ENCODE measurements at regions not wholly inside any gene's neighbourhood (a gene's known extent, or its start where the extent isn't known, plus 50 kb on each side); places are given as distances from the start of the nearest gene placed in this dataset.

DNA sequence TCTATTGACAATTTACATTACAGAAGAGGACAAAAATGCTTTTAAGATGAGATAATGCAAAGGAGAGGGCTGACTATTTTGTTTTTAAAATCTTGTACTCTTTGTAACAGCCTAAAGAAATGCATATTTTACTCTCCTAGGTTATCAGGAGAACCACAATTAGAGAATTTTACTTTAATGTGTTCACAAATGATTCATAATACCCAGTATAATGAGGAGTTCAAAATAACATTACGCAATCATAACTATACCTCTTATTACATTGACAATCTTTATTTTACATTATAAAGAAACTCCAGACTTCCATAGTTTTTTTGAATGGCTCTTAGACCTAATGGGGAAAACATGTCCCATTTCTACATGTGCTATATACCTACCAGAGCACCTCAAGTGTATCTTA lies 1089.7 kb downstream of the PCDH17 start:
- no peak for TF ChIP-seq POLR2A (IDR thresholded peaks at IDR 0.05)
- TF ChIP-seq, protein P1, sequence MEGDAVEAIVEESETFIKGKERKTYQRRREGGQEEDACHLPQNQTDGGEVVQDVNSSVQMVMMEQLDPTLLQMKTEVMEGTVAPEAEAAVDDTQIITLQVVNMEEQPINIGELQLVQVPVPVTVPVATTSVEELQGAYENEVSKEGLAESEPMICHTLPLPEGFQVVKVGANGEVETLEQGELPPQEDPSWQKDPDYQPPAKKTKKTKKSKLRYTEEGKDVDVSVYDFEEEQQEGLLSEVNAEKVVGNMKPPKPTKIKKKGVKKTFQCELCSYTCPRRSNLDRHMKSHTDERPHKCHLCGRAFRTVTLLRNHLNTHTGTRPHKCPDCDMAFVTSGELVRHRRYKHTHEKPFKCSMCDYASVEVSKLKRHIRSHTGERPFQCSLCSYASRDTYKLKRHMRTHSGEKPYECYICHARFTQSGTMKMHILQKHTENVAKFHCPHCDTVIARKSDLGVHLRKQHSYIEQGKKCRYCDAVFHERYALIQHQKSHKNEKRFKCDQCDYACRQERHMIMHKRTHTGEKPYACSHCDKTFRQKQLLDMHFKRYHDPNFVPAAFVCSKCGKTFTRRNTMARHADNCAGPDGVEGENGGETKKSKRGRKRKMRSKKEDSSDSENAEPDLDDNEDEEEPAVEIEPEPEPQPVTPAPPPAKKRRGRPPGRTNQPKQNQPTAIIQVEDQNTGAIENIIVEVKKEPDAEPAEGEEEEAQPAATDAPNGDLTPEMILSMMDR (IDR thresholded peaks at IDR 0.05), result no peak
- H3K27ac ChIP-seq, result no peak overlapping the region
- no peaks in the 10 kb centered on the region for H3K36me3 ChIP-seq (ENCODE audit: low read depth, missing control alignments)
- WGBS, 2 donors, result 79 to 86% methylated on average over 1 of the region's 1 CpG
- H3K27me3 ChIP-seq, result no peaks in the 10 kb centered on the region
- H3K4me3 ChIP-seq, result no peak overlapping the region
- intact Hi-C loops (cut with DNase I; ENCODE audit: low total_unique reads), result no loop called here
- no peak for DNase-seq
- no peaks in the 10 kb centered on the region for H3K9me3 ChIP-seq
- H3K4me1 ChIP-seq, result no peaks in the 10 kb centered on the region

DNA sequence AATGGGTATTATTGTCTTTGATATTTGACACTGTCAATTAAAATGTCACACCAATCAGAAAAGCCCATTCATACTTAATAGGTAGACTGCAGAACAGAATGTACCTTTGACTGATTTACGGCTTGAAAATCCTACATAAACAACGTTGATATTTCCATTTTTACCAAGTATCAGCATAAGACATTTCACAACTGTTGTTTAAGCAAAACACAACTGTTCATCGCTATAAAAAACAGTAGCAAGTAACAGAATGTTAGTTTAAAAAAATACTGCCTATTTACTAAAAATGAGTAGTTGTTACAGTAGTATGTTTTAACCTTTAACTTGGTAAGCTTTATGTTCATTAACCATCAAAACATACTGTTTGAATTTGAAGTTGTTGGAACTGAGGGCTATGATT lies 1096.6 kb downstream of the PCDH17 start:
- Histone ChIP-seq H3K27me3 (no peaks in the 10 kb centered on the region), H3K36me3 (ENCODE audit: low read depth, missing control alignments) (no peaks in the 10 kb centered on the region), H3K4me1 (no peaks in the 10 kb centered on the region), H3K9me3 (no peaks in the 10 kb centered on the region), H3K4me3 (no peak overlapping the region), H3K27ac (no peak overlapping the region)
- WGBS, 2 donors, result 53 to 54% methylated on average over 3 of the region's 3 CpGs
- no peak for TF ChIP-seq POLR2A (IDR thresholded peaks at IDR 0.05)
- TF ChIP-seq, protein P1 (IDR thresholded peaks at IDR 0.05), result no peak
- no peak for DNase-seq
- intact Hi-C loops (cut with DNase I; ENCODE audit: low total_unique reads), result no loop called here

DNA sequence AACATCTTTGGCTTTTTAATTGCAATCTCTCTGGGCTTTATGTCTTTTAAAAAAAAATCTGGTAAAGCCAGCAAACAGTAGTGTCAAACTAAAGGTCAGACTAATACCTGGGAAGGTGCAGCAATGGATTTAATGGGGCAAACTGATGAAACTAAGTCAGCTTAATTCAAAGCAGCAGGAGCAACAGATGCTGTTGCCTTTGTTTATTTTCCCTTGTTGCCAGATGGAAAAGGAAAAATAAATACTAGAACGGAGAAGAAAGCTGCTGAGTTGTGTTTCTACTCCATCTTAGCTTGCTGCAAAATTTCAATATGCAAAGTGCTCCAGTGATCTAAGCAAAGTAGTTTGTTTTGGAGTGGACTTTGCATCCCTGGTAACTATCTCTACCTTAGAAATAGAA lies 1097.8 kb downstream of the PCDH17 start:
- no peak overlapping the region for H3K27ac ChIP-seq
- no peak overlapping the region for H3K4me3 ChIP-seq
- TF ChIP-seq, protein P1 (IDR thresholded peaks at IDR 0.05), result no peak
- no peak for TF ChIP-seq POLR2A (IDR thresholded peaks at IDR 0.05)
- no peaks in the 10 kb centered on the region for H3K4me1 ChIP-seq
- DNase-seq, result no peak
- 41 to 65% methylated on average over 1 of the region's 1 CpG for WGBS, 2 donors
- intact Hi-C loops (cut with DNase I; ENCODE audit: low total_unique reads), result no loop called here
- H3K9me3 ChIP-seq, result no peaks in the 10 kb centered on the region
- H3K27me3 ChIP-seq, result no peaks in the 10 kb centered on the region
- H3K36me3 ChIP-seq (ENCODE audit: low read depth, missing control alignments), result no peaks in the 10 kb centered on the region

DNA sequence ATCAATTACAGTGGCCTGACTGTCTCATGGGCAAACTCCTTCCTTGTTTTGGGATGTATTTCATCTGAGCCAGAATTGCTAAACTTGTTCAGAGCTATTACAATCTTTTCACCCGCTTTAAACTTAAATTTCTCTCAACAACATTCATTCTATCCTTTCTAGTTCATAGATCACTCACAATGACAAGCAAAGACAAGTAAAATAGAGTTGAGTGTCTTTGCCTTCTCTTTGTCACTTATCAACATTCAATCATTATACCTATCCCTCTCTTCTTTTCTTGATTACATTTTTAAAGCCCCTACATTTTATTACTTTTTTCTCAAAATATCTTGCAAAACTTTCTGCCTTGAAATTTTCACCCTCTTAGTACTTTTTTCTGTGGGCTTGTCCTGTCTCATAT lies 1113.1 kb downstream of the PCDH17 start:
- Histone ChIP-seq H3K4me3 (no peak overlapping the region), H3K36me3 (ENCODE audit: low read depth, missing control alignments) (no peaks in the 10 kb centered on the region), H3K27ac (no peak overlapping the region), H3K27me3 (no peaks in the 10 kb centered on the region), H3K9me3 (no peaks in the 10 kb centered on the region), H3K4me1 (no peaks in the 10 kb centered on the region)
- no peak for TF ChIP-seq POLR2A (IDR thresholded peaks at IDR 0.05)
- TF ChIP-seq, protein P1 (IDR thresholded peaks at IDR 0.05), result no peak
- intact Hi-C loops (cut with DNase I; ENCODE audit: low total_unique reads), result no loop called here
- 97 to 98% methylated on average over 1 of the region's 1 CpG for WGBS, 2 donors
- no peak for DNase-seq

DNA sequence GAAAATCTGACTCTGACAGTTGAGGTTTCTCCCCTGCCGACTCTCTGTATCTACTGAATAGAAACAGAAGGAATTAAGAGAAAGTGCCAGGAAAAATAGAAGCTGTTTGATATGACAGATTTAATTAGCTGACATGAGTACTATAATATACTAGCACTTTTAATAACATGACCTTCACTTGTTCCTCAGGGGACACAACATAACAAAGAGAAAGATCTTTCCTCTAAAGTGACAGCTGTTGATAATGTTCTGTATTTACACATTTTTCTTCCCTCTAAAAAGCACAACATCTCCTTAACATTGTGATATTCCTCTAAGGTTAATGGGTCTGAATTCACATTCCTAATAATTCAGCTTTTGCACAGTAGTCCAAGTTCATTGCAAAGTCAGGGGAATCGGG lies 1136.0 kb downstream of the PCDH17 start:
- intact Hi-C loops (cut with DNase I; ENCODE audit: low total_unique reads), result no loop called here
- Histone ChIP-seq H3K27ac (no peak overlapping the region), H3K36me3 (ENCODE audit: low read depth, missing control alignments) (no peaks in the 10 kb centered on the region), H3K4me1 (no peaks in the 10 kb centered on the region), H3K4me3 (no peak overlapping the region), H3K27me3 (no peaks in the 10 kb centered on the region), H3K9me3 (no peaks in the 10 kb centered on the region)
- TF ChIP-seq POLR2A (IDR thresholded peaks at IDR 0.05), result no peak
- TF ChIP-seq, protein P1 (IDR thresholded peaks at IDR 0.05), result no peak
- DNase-seq, result no peak
- WGBS, 2 donors, result 25 to 36% methylated on average over 2 of the region's 2 CpGs
